ENCODE measurements at regions not wholly inside any gene's neighbourhood (a gene's known extent, or its start where the extent isn't known, plus 50 kb on each side); places are given as distances from the start of the nearest gene placed in this dataset.
"Not testable (repeated sequence)": the region's sequence is repeated elsewhere in the genome, so short reads cannot be mapped to it uniquely, and the experiment has no call there.

GRCh38 chr9:75540185-75540584, 350.3 kb upstream of the PCSK5 start:
- no peak for DNase-seq (ENCODE audit: low spot score)

GRCh38 chr9:75541734-75542133, 348.7 kb upstream of the PCSK5 start:
- DNase-seq (ENCODE audit: low spot score), result no peak

GRCh38 chr9:75544815-75545214, 345.7 kb upstream of the PCSK5 start:
- DNase-seq (ENCODE audit: low spot score), result no peak

- DNase-seq (ENCODE audit: low spot score), result no peak
Observed at GRCh38 chr9:75545287-75545686, 345.2 kb upstream of the PCSK5 start.

- no peak for DNase-seq (ENCODE audit: low spot score)
Observed at GRCh38 chr9:75548871-75549270, 341.6 kb upstream of the PCSK5 start.

- DNase-seq (ENCODE audit: low spot score), result no peak
Observed at GRCh38 chr9:75551861-75552260, 338.6 kb upstream of the PCSK5 start.

DNA sequence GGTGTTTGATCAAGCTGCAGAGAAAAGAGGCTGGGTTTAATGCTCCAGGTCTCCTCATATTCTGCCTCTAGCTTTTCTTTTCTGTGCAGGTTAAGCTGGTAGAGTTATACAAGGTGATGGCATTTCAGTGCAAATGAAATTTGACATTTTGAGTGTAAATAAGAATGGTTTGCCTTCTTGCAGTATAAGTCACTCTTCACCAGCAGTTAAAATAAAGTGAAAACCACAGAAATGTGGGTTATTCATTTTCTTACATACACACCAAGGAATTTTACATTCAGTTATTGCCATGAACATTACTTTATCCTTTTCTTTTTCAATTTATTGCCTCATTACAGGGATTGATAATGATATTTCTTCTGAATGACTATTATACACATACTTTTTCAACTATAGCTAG, 337.5 kb upstream of the PCSK5 start:
- no peak for DNase-seq (ENCODE audit: low spot score)

DNA sequence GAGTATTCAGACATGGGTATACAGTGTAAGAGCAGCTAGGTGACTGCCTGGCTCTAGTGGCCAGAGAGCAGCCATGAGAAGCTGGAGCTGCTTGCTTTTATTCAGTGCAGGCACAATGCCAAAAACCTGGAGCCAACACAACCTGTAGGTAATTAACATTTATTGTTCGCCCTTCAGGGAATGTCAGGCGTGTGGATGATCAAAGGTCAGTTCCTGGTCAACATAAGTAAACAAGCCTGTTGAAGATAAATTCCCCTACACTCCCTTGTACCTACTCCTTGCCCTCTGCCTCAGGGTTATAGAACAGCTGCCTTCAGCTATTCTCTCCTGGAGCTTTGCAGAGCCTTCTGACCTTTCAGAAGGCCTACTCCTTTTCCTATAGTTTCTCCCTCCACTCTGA, 323.7 kb upstream of the PCSK5 start:
- DNase-seq (ENCODE audit: low spot score), result not testable (repeated sequence)

DNA sequence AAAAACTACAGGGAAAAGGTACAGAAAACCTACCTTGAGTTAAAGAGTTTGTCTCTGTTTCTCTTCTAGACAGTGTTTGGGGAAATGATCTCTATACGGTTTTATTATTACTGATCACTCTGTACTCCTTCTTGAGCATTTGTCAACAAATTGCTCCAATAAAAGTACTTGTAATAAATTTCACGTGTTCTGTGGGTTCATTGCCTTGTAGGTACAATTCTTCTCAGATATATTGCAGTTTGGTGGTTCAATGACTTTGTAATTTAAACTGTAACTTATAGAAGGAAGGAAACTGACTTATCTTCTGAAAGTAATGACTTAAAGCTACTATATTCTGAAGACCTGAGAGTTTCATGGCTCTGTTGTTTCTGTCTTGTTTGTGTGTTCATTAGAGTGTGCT, 319.9 kb upstream of the PCSK5 start:
- DNase-seq (ENCODE audit: low spot score), result no peak

DNA sequence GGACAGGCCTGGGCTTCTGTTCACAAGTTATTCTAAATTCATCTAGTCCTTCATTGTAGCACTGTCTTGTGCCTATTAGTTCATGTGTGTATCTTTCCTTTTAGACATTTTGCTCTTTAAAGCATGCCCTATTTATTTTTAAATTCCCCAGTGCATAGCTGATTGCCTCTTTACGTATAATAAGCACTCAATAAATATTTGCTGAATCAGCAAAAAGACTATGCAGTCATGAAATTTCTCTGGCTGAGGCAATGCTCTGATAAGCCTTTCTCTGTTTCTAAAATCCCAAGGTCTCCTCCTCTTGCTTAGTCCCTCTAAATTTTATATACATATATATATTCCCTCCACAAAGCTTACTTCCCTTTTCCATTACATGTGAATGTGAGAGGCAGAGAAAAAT, 315.9 kb upstream of the PCSK5 start:
- DNase-seq (ENCODE audit: low spot score), result no peak

DNA sequence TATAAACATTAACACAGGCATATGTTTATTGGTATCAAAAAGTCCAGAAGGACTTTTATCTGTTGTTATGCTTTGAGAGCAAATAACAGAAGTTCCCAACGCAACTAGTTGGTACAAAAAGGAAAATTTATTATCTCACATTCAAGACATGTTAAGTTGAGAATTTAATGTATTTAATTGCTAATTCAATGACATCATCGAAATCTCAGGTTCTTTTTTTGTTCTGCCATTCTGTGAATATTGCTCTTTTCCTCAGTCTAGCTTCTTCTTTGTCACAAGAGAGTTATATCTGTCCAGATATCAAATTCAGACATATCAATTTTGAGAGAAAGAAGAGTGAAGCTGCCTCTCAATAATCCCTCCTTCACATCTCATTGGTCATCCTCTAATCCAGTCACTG, 307.6 kb upstream of the PCSK5 start:
- no peak for DNase-seq (ENCODE audit: low spot score)

- DNase-seq (ENCODE audit: low spot score), result no peak
Observed at GRCh38 chr9:75588808-75589207, 301.7 kb upstream of the PCSK5 start.

DNA sequence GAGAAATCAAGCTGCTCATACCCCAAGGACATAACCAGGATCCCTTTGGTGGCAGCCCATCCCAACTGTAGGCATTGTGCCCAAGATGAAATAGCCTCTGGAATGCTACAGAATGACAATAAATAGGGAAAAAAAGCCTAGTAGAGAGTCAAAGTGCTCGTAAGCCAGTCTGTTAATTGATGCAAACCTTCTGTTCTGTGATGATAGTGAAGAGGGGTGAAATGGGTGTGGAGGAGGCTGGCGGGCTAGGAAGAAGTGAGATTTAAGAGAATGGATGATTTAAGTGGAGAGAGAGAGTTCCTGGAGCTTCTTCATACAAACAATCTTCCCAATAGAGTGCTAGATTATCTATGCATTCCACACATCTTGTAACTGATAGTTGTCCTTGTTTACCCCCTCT, 301.0 kb upstream of the PCSK5 start:
- DNase-seq (ENCODE audit: low spot score), result no peak

DNA sequence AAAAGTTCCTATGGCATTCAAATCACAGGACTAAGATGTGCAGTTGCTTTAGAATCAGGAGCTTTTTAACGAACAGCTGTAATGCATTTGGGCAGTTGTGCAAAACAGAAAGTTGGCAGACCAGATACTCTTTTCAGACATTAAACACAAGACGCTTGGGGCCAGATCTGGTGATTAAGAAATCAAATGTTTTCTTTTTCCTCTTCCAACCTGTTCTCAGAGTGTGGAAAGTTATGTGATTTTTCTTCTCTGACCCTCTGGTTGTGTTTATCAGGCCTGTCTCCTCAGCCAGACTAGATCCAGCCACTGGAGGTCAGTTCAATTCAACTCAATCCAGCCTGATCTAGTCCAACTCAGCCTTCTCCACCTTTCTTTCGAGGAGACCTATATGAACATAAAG, 298.5 kb upstream of the PCSK5 start:
- DNase-seq (ENCODE audit: low spot score), result no peak

DNA sequence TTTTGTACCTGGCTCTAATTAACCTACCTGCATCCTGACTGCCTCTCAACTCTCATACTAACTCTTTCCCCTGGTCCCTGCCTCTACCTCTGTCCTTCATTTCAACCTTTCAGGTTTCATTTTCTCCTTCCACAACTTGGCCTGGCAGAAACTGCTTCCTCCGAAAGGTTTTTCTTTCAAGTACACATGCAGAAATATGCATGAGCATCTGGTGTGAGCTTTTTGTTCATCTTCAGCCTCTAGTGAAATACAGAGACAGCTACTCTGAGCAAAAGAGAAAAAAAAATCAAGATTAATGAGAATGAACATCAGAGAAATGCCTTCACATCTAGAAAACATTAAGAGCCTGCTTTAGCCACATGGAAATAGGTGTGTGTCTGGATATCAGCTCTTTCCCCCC, 297.9 kb upstream of the PCSK5 start:
- DNase-seq (ENCODE audit: low spot score), result no peak

DNA sequence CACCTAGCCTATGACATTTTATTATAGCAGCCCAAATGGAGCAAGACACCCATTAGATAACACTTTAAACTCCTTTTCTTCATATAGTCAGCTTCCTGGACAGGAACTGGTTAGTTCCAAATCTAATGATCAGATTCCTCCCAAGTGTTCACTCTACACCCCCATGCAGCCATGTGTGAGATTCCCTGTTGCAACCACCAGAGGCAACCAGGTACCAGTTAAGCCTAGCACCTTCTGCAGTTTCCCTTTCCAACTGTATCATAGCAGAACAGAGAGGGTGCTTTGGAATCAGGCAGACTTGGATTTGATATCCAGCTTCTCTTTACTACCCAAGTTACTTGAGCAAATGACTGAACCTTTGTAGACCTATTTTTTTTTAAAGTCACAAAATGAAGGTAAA, 296.6 kb upstream of the PCSK5 start:
- DNase-seq (ENCODE audit: low spot score), result no peak

- DNase-seq (ENCODE audit: low spot score), result no peak
Observed at GRCh38 chr9:75599126-75599525, 291.3 kb upstream of the PCSK5 start.

DNA sequence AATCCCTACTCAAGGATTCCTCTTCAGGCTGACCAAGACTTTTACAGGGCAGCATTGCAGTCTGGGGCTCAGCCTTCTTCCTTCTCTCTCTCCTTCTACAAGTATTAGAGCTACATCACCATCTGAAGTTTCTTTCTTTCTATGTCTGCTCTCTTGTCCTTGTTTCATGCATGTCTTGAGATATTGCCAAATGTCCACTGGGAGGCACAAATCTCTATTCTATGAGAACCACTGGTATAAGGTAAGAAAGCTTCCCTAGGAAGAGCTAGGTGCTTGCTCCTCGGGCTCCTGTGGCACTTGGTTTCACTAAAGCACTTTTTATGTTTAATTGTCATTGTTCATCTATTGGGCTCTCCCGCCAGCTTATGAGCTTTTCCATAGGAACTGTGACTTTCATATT, 289.2 kb upstream of the PCSK5 start:
- no peak for DNase-seq (ENCODE audit: low spot score)

DNA sequence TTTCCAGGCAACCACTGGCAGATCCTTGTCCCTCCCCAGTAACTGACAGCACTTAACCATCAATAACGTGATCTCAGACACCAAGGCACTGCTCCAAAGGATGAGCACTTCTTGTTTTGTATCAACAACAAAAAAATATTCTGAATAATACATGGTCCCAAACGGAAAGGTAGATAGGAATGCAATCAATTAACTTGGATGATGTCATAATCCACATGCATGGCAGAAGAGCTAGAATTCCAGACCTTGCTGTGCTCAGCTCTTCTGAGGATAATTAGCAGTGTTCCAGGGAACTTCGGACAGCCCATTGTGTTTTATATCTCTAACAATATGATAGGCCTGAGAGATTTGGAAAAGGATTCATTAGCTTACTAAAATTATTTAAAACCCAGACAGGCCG, 288.4 kb upstream of the PCSK5 start:
- no peak for DNase-seq (ENCODE audit: low spot score)

GRCh38 chr9:75604661-75605060, 285.8 kb upstream of the PCSK5 start:
- no peak for DNase-seq (ENCODE audit: low spot score)

- no peak for DNase-seq (ENCODE audit: low spot score)
Observed at GRCh38 chr9:75607521-75607920, 283.0 kb upstream of the PCSK5 start.

GRCh38 chr9:75609401-75609800, 281.1 kb upstream of the PCSK5 start:
- no peak for DNase-seq (ENCODE audit: low spot score)

DNA sequence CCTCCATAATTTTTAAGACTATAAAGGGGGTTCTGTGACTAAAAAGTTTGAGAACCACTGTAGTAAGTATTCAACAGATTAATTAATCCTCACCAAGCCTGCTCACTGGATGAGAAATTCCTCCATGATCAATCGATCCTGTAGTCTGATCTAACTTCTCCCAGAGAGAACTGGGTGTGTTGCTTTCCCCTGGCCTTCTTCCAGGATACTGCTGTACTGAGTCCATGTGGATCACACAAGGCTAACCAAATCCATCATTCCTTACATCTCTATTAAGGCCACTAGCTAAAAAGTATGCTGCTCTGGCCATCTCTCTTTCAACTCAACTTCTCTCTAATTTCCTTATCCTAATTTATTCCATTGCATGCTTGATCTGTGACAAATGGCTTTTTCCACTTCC, 280.2 kb upstream of the PCSK5 start:
- no peak for DNase-seq (ENCODE audit: low spot score)

- DNase-seq (ENCODE audit: low spot score), result no peak
Observed at GRCh38 chr9:75612205-75612604, 278.3 kb upstream of the PCSK5 start.

DNA sequence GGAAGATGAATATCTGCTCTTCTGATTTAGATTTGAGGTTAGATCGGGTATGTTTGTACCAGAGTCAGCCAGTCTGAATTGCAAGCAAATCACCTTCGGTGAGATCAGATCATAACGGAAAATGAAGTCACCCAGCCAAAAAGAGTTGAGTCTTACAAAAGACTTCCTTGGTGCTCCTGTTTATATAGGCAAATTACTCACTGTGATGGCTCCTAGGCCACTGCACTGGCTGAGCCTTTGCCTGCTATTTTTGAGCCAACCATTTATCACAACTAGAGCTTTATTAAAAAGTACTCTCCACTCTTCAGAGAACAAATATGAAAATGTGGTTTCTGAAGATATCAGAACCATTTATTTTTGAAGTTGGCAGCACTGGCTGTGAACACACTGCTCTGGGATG, 277.7 kb upstream of the PCSK5 start:
- DNase-seq (ENCODE audit: low spot score), result no peak

All from CD4-positive, alpha-beta T cell treated with Interleukin-2 at 100 ng/mL for 4 hours (primary cell).